IPS DF 6.9 (cell line): ENCODE measurements at regions not wholly inside any gene's neighbourhood (a gene's known extent, or its start where the extent isn't known, plus 50 kb on each side); places are given as distances from the start of the nearest gene placed in this dataset.

Experiments used
- DNase-seq: peaks from one replicate; pipeline ENCODE4 v3.0.0-alpha.2; 2013; ENCODE audit warnings: low read depth, low spot score
- H3K27ac ChIP-seq: one replicate; pipeline ENCODE4 v1.5.1; 2013; ENCODE audit warnings: low read length, control low read depth
- H3K27me3 ChIP-seq: 2 replicates; pipeline ENCODE4 v1.6.1; 2013; ENCODE audit warnings: mild to moderate bottlenecking, low read length; ENCODE audit not compliant: control insufficient read depth, insufficient read depth
- H3K36me3 ChIP-seq: 2 replicates; pipeline ENCODE4 v1.6.1; 2013; ENCODE audit warnings: low read length; ENCODE audit not compliant: control insufficient read depth, insufficient read depth
- H3K4me1 ChIP-seq: 2 replicates; pipeline ENCODE4 v1.6.1; 2013; ENCODE audit warnings: low read length; ENCODE audit not compliant: control insufficient read depth, insufficient read depth
- H3K4me3 ChIP-seq: 2 replicates; pipeline ENCODE4 v1.5.1; 2013; ENCODE audit warnings: mild to moderate bottlenecking, low read length
- H3K9me3 ChIP-seq: 2 replicates; pipeline ENCODE4 v1.6.1; 2013; ENCODE audit warnings: low read length, inconsistent platforms; ENCODE audit not compliant: control insufficient read depth, insufficient read depth
- WGBS: extraction: QIAGEN DNeasy Blood & Tissue Kit; methylation state at CpG from one replicate; pipeline ENCODE4 v1.1.7; 2013; ENCODE audit warnings: mixed read lengths, missing lambda C conversion rate; ENCODE audit not compliant: insufficient read length, insufficient coverage; 5-methylcytosine and 5-hydroxymethylcytosine counted together

GRCh38 chr2:163541943-163542342 lies 193.9 kb downstream of the FIGN start:
- Histone ChIP-seq H3K27me3 (no peaks in the 10 kb centered on the region), H3K9me3 (no peaks in the 10 kb centered on the region), H3K4me3 (no peak overlapping the region), H3K4me1 (no peaks in the 10 kb centered on the region), H3K27ac (no peak overlapping the region), H3K36me3 (no peaks in the 10 kb centered on the region)
- WGBS = no CpG with 5 or more reads among the region's 2 CpGs
- DNase-seq = no peak

GRCh38 chr2:163541495-163541894 lies 194.3 kb downstream of the FIGN start:
- H3K9me3 ChIP-seq = no peaks in the 10 kb centered on the region
- H3K27me3 ChIP-seq = no peaks in the 10 kb centered on the region
- DNase-seq = no peak
- 100% methylated on average over 2 of the region's 2 CpGs for WGBS
- no peaks in the 10 kb centered on the region for H3K4me1 ChIP-seq
- H3K36me3 ChIP-seq = no peaks in the 10 kb centered on the region
- no peak overlapping the region for H3K27ac ChIP-seq
- H3K4me3 ChIP-seq = no peak overlapping the region

DNA sequence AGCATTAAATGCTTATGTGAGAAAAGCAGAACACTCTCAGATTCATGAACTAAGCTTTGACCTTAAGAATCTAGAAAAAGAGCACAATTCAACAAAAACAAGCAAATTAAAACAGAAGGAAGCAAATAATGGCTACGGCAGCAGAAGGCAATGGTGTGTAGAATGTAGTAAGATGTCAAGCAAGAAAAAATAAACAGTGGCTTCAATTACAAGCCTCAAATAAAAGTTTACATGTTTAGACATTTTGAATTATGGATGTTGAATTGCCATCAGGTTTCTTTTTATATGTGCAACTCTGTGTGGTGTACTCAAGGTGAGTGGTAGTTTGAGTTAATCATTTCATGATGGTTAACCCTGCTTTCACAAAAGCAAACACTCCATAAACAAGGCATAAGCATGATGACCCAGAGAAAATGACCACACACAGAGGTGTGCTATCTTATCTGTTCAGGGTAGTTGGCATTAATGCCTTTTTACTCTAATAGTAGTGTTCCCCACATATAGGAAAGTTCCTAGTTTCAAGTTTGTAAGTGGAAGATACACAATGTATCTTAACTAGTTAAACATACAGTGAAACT lies 207.1 kb downstream of the FIGN start:
- H3K27ac ChIP-seq = no peak overlapping the region

GRCh38 chr2:163527381-163527780 lies 208.4 kb downstream of the FIGN start:
- H3K27me3 ChIP-seq = no peaks in the 10 kb centered on the region
- H3K4me1 ChIP-seq = no peaks in the 10 kb centered on the region
- DNase-seq = no peak
- no peaks in the 10 kb centered on the region for H3K9me3 ChIP-seq
- no peak overlapping the region for H3K27ac ChIP-seq
- no peak overlapping the region for H3K4me3 ChIP-seq
- H3K36me3 ChIP-seq = no peaks in the 10 kb centered on the region

More for the DNA sequence above, 207.1 kb downstream of the FIGN start:
- H3K27me3 ChIP-seq = no peaks in the 10 kb centered on the region
- no peaks in the 10 kb centered on the region for H3K4me1 ChIP-seq
- H3K9me3 ChIP-seq = no peaks in the 10 kb centered on the region
- H3K4me3 ChIP-seq = no peak overlapping the region
- no CpG with 5 or more reads among the region's 1 CpG for WGBS
- H3K36me3 ChIP-seq = no peaks in the 10 kb centered on the region
- no peak for DNase-seq

DNA sequence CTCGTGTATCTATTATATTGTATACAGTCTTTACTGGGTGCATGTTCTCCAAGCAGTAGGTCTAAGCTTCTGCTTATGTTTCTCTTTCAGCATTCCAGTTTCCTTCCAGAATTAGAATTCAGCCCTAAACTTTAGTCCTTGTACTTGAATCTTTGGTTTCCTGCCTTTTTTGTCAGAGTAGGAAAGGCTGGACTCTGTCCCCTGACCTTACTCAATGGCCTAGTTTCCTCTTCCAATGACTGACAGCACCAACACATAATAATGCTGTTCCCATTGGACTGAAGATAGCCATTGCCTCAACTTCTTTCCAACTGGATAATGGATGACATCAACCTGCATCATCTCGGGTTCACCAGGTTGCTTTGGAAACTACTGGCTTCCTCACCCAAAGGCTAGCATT lies 217.0 kb downstream of the FIGN start:
- no peaks in the 10 kb centered on the region for H3K9me3 ChIP-seq

GRCh38 chr2:163515836-163516235 lies 220.0 kb downstream of the FIGN start:
- no peaks in the 10 kb centered on the region for H3K9me3 ChIP-seq
- no peaks in the 10 kb centered on the region for H3K4me1 ChIP-seq
- H3K27ac ChIP-seq = no peak overlapping the region
- H3K36me3 ChIP-seq = no peaks in the 10 kb centered on the region
- H3K27me3 ChIP-seq = no peaks in the 10 kb centered on the region
- no peak for DNase-seq
- no peak overlapping the region for H3K4me3 ChIP-seq

More for the DNA sequence above, 217.0 kb downstream of the FIGN start:
- WGBS = no CpG with 5 or more reads among the region's 2 CpGs
- Histone ChIP-seq H3K27me3 (no peaks in the 10 kb centered on the region), H3K4me3 (no peak overlapping the region), H3K27ac (no peak overlapping the region), H3K4me1 (no peaks in the 10 kb centered on the region), H3K36me3 (no peaks in the 10 kb centered on the region)
- no peak for DNase-seq

DNA sequence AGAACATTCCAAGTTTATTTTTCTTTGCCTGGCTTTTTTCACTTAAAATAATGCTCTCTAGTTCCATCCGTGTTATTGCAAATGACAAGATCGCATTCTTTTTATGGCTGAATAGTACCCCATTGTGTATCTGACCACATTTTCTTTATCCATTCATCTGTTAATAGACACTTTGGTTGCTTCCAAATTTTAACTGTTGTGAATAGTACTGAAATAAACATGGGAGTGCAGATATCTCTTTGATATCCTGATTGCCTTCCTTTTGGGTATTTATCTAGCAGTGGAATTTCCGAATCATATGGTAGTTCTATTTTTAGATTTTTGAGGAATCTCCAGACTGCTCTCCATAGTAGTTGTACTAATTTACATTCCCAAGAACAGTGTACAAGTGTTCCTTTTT lies 230.5 kb downstream of the FIGN start:
- no peak for DNase-seq
- H3K4me3 ChIP-seq = no peak overlapping the region
- H3K9me3 ChIP-seq = no peaks in the 10 kb centered on the region
- H3K27me3 ChIP-seq = no peaks in the 10 kb centered on the region
- H3K36me3 ChIP-seq = no peaks in the 10 kb centered on the region
- no peak overlapping the region for H3K27ac ChIP-seq
- no peaks in the 10 kb centered on the region for H3K4me1 ChIP-seq
- WGBS = no CpG with 5 or more reads among the region's 3 CpGs

- H3K27ac ChIP-seq = no peak overlapping the region
- H3K36me3 ChIP-seq = no peaks in the 10 kb centered on the region
- no CpG with 5 or more reads among the region's 13 CpGs for WGBS
- DNase-seq = no peak
- no peak overlapping the region for H3K4me3 ChIP-seq
- no peaks in the 10 kb centered on the region for H3K9me3 ChIP-seq
- H3K4me1 ChIP-seq = no peaks in the 10 kb centered on the region
- no peaks in the 10 kb centered on the region for H3K27me3 ChIP-seq
These were observed 242.2 kb downstream of the FIGN start for GRCh38 chr2:163493359-163494298.

- H3K9me3 ChIP-seq = no peaks in the 10 kb centered on the region
- H3K27ac ChIP-seq = no peak overlapping the region
- no CpG with 5 or more reads among the region's 2 CpGs for WGBS
- no peak for DNase-seq
- no peaks in the 10 kb centered on the region for H3K4me1 ChIP-seq
- H3K4me3 ChIP-seq = no peak overlapping the region
- H3K36me3 ChIP-seq = no peaks in the 10 kb centered on the region
- no peaks in the 10 kb centered on the region for H3K27me3 ChIP-seq
These were observed 244.0 kb downstream of the FIGN start for GRCh38 chr2:163491850-163492249.

GRCh38 chr2:163490281-163490680 lies 245.5 kb downstream of the FIGN start:
- H3K4me1 ChIP-seq = no peaks in the 10 kb centered on the region
- H3K36me3 ChIP-seq = no peaks in the 10 kb centered on the region
- no peak for DNase-seq
- no peaks in the 10 kb centered on the region for H3K9me3 ChIP-seq
- H3K27me3 ChIP-seq = no peaks in the 10 kb centered on the region
- WGBS = no CpG with 5 or more reads among the region's 3 CpGs
- no peak overlapping the region for H3K27ac ChIP-seq
- H3K4me3 ChIP-seq = no peak overlapping the region

DNA sequence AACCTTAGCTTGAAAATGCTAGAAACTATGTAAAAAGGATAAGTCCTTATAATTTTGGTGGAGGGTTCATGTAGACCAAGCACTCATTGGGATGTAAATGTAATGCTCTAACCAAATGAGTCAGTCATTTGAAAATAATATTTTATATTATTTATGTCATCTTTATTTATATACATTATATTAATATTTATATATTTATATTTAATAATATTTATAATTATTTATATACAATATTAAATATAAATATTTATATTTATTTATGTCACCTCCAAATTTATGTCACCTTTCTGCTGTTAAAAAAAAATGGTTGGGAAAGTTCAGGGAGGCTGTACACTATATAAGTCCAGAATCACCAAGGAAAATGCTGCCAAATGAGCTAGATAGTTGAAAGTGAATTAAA lies 254.3 kb downstream of the FIGN start:
- Histone ChIP-seq H3K36me3 (no peaks in the 10 kb centered on the region), H3K4me3 (no peak overlapping the region), H3K9me3 (no peaks in the 10 kb centered on the region), H3K27ac (no peak overlapping the region), H3K4me1 (no peaks in the 10 kb centered on the region), H3K27me3 (no peaks in the 10 kb centered on the region)
- DNase-seq = no peak
